K562 (cell line): ENCODE measurements at regions not wholly inside any gene's neighbourhood (a gene's known extent, or its start where the extent isn't known, plus 50 kb on each side); places are given as distances from the start of the nearest gene placed in this dataset.

Source experiments
- ATAC-seq: fragments of 200-7000 bp; cut with Tn5 transposase; 3 replicates; pipeline ENCODE4 v1.9.1; 2020; ENCODE audit warnings: moderate library complexity
- BruUV-seq: library from RNA; stranded (reverse); fragments of 400-500 nt; replicated peaks from 2 replicates; lab custom pipeline; 2021; lab: Mats Ljungman, UMichigan
- CTCF ChIA-PET: fragments of 300-600 bp; formaldehyde crosslinking; extraction: SDS; loops from one replicate; lab custom pipeline; 2021; ENCODE audit warnings: low intra/inter-chr PET ratio; lab: Yijun Ruan, JAX
- POLR2A ChIA-PET: fragments of 300-600, 350-650 bp; sonication (Branson Sonifier 250); formaldehyde crosslinking; extraction: SDS; loops from one replicate; lab custom pipeline; 2021; ENCODE audit warnings: antibody characterized with exemption, inconsistent platforms; lab: Yijun Ruan, JAX
- DNase-seq, 4 experiments: peaks; one replicate each; pipeline versions ENCODE4 v3.0.0 to v3.0.0-alpha.2; 2011 to 2018; ENCODE audit warnings: low spot score in 3 of 4, mixed read lengths in 3 of 4; ENCODE audit errors: extremely low read depth in 1 of 4
- FAIRE-seq: peaks from 2 replicates; lab custom pipeline; 2011; peaks lifted over from hg19 to GRCh38; lab: Jason Lieb, UNC
- H2AFZ ChIP-seq: 2 replicates; pipeline ENCODE4 v1.6.0; 2011; ENCODE audit warnings: low read depth, low read length, control low read depth, inconsistent platforms
- H3K27ac ChIP-seq: fragments of 200-600 bp; 3 replicates; pipeline ENCODE4 v1.8.0; 2011; ENCODE audit warnings: low read depth, mild to moderate bottlenecking, control low read depth, inconsistent platforms, low read length, moderate library complexity, mixed read lengths; ENCODE audit errors: extremely low read depth
- H3K27me3 ChIP-seq, 2 experiments: fragments of 300-600 bp in 1 of 2; 2 replicates in 1 of 2; 3 replicates in 1 of 2; pipeline versions ENCODE4 v1.6.0 to v1.8.0; 2011; ENCODE audit warnings: inconsistent platforms in 2 of 2, low read length in 2 of 2, mild to moderate bottlenecking in 1 of 2, mixed read lengths in 1 of 2, moderate library complexity in 1 of 2; ENCODE audit not compliant: control insufficient read depth in 2 of 2, insufficient read depth in 2 of 2
- H3K36me3 ChIP-seq: fragments of 300-600 bp; 3 replicates; pipeline ENCODE4 v1.8.0; 2011; ENCODE audit warnings: mild to moderate bottlenecking, low read length, inconsistent platforms; ENCODE audit not compliant: control insufficient read depth, insufficient read depth
- H3K4me1 ChIP-seq, 2 experiments: fragments of 200-600 bp in 1 of 2; replicated peaks in 1 of 2; 2 replicates in 1 of 2; 3 replicates in 1 of 2; pipeline versions ENCODE4 v1.5.1 to v1.8.0; 2011; ENCODE audit warnings: inconsistent platforms in 2 of 2, low read length in 2 of 2, mild to moderate bottlenecking in 1 of 2, mixed read lengths in 1 of 2, moderate library complexity in 1 of 2; ENCODE audit not compliant: control insufficient read depth in 2 of 2, insufficient read depth in 2 of 2
- H3K4me2 ChIP-seq: 2 replicates; pipeline ENCODE4 v1.6.1; 2011; ENCODE audit warnings: low read length, control low read depth, inconsistent platforms, mixed read lengths; ENCODE audit not compliant: insufficient read depth
- H3K4me3 ChIP-seq: fragments of 200-600 bp; sonication (generic), shearing (Covaris generic); 2 replicates; pipeline ENCODE4 v1.5.1; 2016; ENCODE audit warnings: control low read depth, inconsistent platforms
- H3K79me2 ChIP-seq: fragments of 200-600 bp; 3 replicates; pipeline ENCODE4 v1.8.0; 2011; ENCODE audit warnings: low read length, inconsistent platforms; ENCODE audit not compliant: control insufficient read depth, insufficient read depth
- H3K9ac ChIP-seq, 2 experiments: 2 replicates each; pipeline versions ENCODE4 v1.6.0 to v1.6.1; 2011; ENCODE audit warnings: low read depth in 2 of 2, low read length in 2 of 2, control low read depth in 1 of 2, inconsistent platforms in 1 of 2, mild to moderate bottlenecking in 1 of 2, mixed read lengths in 1 of 2; ENCODE audit not compliant: insufficient read depth in 1 of 2
- H3K9me1 ChIP-seq: one replicate; pipeline ENCODE4 v1.6.0; 2011; ENCODE audit warnings: inconsistent platforms, mild to moderate bottlenecking, low read length, moderate library complexity; ENCODE audit not compliant: control insufficient read depth, insufficient read depth
- H3K9me3 ChIP-seq: replicated peaks from 2 replicates; pipeline ENCODE4 v1.5.1; 2011; ENCODE audit warnings: low read depth, low read length, inconsistent platforms; ENCODE audit not compliant: control insufficient read depth, insufficient read depth
- H4K20me1 ChIP-seq: replicated peaks from 2 replicates; pipeline ENCODE4 v1.6.1; 2011; ENCODE audit warnings: low read length, inconsistent platforms, mixed read lengths; ENCODE audit not compliant: control insufficient read depth, insufficient read depth
- C11orf30 ChIP-seq: fragments of 450-650 bp; IDR thresholded peaks from 2 replicates; pipeline ENCODE4 v1.6.1; 2016; ENCODE audit warnings: low read depth, mild to moderate bottlenecking
- MAFF ChIP-seq: IDR thresholded peaks from 2 replicates; pipeline ENCODE4 v1.6.1; 2012; ENCODE audit warnings: low read length, improper control_type of control experiment
- MAFG ChIP-seq: fragments of 450-650 bp; conservative IDR thresholded peaks from 2 replicates; pipeline ENCODE4 v1.6.1; 2016; ENCODE audit warnings: missing genetic modification characterization, missing compliant biosample characterization
- MAFK ChIP-seq: IDR thresholded peaks from 2 replicates; pipeline ENCODE4 v1.6.1; 2011; ENCODE audit warnings: low read length, improper control_type of control experiment
- PTBP1 ChIP-seq: fragments of 200-400 bp; formaldehyde crosslinking; IDR thresholded peaks from 2 replicates; pipeline ENCODE4 v1.6.1; 2017; ENCODE audit warnings: low read depth, low read length
- SMARCC2 ChIP-seq: fragments of 450-650 bp; IDR thresholded peaks from 2 replicates; pipeline ENCODE4 v1.6.1; 2017; ENCODE audit warnings: antibody characterized with exemption, moderate library complexity, mild to moderate bottlenecking, low read depth
- TFE3 ChIP-seq: fragments of 450-650 bp; formaldehyde crosslinking; IDR thresholded peaks from 2 replicates; pipeline ENCODE4 v1.4.0; 2020; ENCODE audit warnings: mild to moderate bottlenecking, mixed read lengths
- ZNF316 ChIP-seq: fragments of 450-650 bp; IDR thresholded peaks from 2 replicates; pipeline ENCODE4 v1.6.1; 2016
- WGBS: fragments of 100-300 bp; shearing (Covaris generic); methylation state at CpG from one replicate; pipeline ENCODE4 v1.1.6; 2016; ENCODE audit warnings: low coverage, mixed read lengths; ENCODE audit not compliant: insufficient coverage; ENCODE audit errors: missing lambda C conversion rate; 5-methylcytosine and 5-hydroxymethylcytosine counted together
- in situ Hi-C: fragments of 300-500 bp; cut with MboI; formaldehyde crosslinking; loops from 4 replicates; pipeline ENCODE4 v1.15.0; 2018; ENCODE audit warnings: inconsistent platforms, mixed read lengths
- intact Hi-C: fragments of 100-400 bp; cut with micrococcal nuclease; formaldehyde crosslinking; loops from 2 replicates; pipeline ENCODE4 v1.14.2; 2022
- TF ChIP-seq, protein P1 (sequence below), 2 experiments: fragments of 200-800 bp in 1 of 2; sonication (Bioruptor generic) in 1 of 2; sonication (generic) in 1 of 2; formaldehyde crosslinking in 1 of 2; IDR thresholded peaks in 1 of 2; conservative IDR thresholded peaks in 1 of 2; 2 replicates each; pipeline versions ENCODE4 v1.5.0 to v1.6.1; 2016 to 2020; ENCODE audit warnings: missing compliant biosample characterization in 1 of 2, missing genetic modification characterization in 1 of 2, missing genetic modification reagents in 1 of 2

DNA sequence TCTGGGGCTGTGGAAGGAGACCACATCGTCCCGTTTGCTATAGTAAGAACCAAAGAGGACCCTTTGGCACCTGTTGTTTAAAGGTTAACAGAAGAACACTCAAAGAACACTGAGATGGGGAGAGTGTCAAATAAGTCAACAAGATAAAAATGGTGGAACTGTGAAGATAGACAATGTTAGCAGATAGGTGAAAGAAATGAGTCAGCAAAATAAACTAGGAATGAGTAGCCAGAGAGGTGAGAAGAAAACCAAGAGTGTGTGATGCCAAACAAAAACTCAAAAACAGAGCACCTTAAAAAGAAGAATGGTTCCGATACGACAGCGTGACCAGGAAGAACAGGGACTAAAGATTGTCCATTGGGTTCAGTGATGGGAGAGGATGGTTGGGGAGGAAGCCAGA lies 74.7 kb upstream of the PIWIL1 start:
- Histone ChIP-seq H3K36me3 (no peaks in the 10 kb centered on the region), H3K4me2 (no peak overlapping the region), H2AFZ (no peak overlapping the region), H3K79me2 (no peaks in the 10 kb centered on the region), H4K20me1 (no peaks in the 10 kb centered on the region), H3K4me1 (no peaks in the 10 kb centered on the region), H3K27ac (no peak overlapping the region), H3K4me3 (no peak overlapping the region), H3K9me3 (no peaks in the 10 kb centered on the region), H3K9me1 (no peaks in the 10 kb centered on the region), H3K27me3 (peaks cover 9 to 13% of the 10 kb centered on the region in 2 experiments; a peak in 3 of 5 replicates), H3K9ac (no peak overlapping the region)
- BruUV-seq = no TSS peak
- FAIRE-seq (no peak), ATAC-seq (no peak), DNase-seq (no peak)
- ChIA-PET CTCF (no interaction called here), POLR2A (interaction anchor here (0.8 kb wide), 1 partner anchor 117 kb away, joined by 3 read pairs; no protein-coding TSS in a partner anchor)
- WGBS = 4% methylated on average over 5 of the region's 5 CpGs
- in situ Hi-C loops = no loop called here
- intact Hi-C loops = no loop called here
- TF ChIP-seq MAFK (0 out of 2 replicates have a peak, but pooled peaks have one; percentile 25), SMARCC2 (no peak), MAFG (peak; percentile 79), C11orf30 (peak; percentile 77), PTBP1 (no peak), ZNF316 (peak; percentile 84), MAFF (peak; percentile 44; the same call in 1 of the 2 replicates)

GRCh38 chr12:130263996-130264395 lies 73.7 kb upstream of the PIWIL1 start:
- no peaks in the 10 kb centered on the region for H4K20me1 ChIP-seq
- H3K4me3 ChIP-seq = no peak overlapping the region
- POLR2A ChIA-PET = no interaction called here
- no peak overlapping the region for H3K9ac ChIP-seq
- in situ Hi-C loops = no loop called here
- CTCF ChIA-PET = no interaction called here
- H3K27ac ChIP-seq = no peak overlapping the region
- H3K79me2 ChIP-seq = no peaks in the 10 kb centered on the region
- no peak for FAIRE-seq
- peaks cover 9 to 13% of the 10 kb centered on the region in 2 experiments; a peak in 3 of 5 replicates for H3K27me3 ChIP-seq
- under 1% methylated on average over 7 of the region's 7 CpGs for WGBS
- H3K4me2 ChIP-seq = no peak overlapping the region
- no peak for ATAC-seq
- no peaks in the 10 kb centered on the region for H3K4me1 ChIP-seq
- no peaks in the 10 kb centered on the region for H3K36me3 ChIP-seq
- no peak overlapping the region for H2AFZ ChIP-seq
- intact Hi-C loops = no loop called here
- no peak for DNase-seq
- BruUV-seq = no TSS peak
- H3K9me3 ChIP-seq = no peaks in the 10 kb centered on the region
- no peaks in the 10 kb centered on the region for H3K9me1 ChIP-seq
- peak; percentile 85 for TF ChIP-seq TFE3
- TF ChIP-seq, protein P1, sequence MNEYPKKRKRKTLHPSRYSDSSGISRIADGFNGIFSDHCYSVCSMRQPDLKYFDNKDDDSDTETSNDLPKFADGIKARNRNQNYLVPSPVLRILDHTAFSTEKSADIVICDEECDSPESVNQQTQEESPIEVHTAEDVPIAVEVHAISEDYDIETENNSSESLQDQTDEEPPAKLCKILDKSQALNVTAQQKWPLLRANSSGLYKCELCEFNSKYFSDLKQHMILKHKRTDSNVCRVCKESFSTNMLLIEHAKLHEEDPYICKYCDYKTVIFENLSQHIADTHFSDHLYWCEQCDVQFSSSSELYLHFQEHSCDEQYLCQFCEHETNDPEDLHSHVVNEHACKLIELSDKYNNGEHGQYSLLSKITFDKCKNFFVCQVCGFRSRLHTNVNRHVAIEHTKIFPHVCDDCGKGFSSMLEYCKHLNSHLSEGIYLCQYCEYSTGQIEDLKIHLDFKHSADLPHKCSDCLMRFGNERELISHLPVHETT (CRISPR knock-in tag; conservative IDR thresholded peaks at IDR 0.05 in 1 of 2, IDR thresholded peaks at IDR 0.05 in 1 of 2) = no peak
- TF ChIP-seq, all 486 proteins: peak for 1
